GM18861 (cell line): ENCODE measurements at regions not wholly inside any gene's neighbourhood (a gene's known extent, or its start where the extent isn't known, plus 50 kb on each side); places are given as distances from the start of the nearest gene placed in this dataset.

Source experiments
- ATAC-seq: cut with Tn5 transposase; IDR thresholded peaks from one replicate; pipeline ENCODE4 v1.9.1; 2021; ENCODE audit not compliant: unreplicated experiment

GRCh38 chr9:10674586-10674985 lies 61.8 kb upstream of the PTPRD start:
- no peak for ATAC-seq

- no peak for ATAC-seq
Measured at GRCh38 chr9:10678010-10678409, 65.2 kb upstream of the PTPRD start.

- ATAC-seq, result no peak
Measured at GRCh38 chr9:10678790-10679189, 66.0 kb upstream of the PTPRD start.

- ATAC-seq, result no peak
Measured at GRCh38 chr9:10686943-10687342, 74.1 kb upstream of the PTPRD start.

GRCh38 chr9:10690546-10690945 lies 77.7 kb upstream of the PTPRD start:
- ATAC-seq, result no peak

GRCh38 chr9:10697044-10697443 lies 84.2 kb upstream of the PTPRD start:
- no peak for ATAC-seq

- ATAC-seq, result no peak
Measured at GRCh38 chr9:10700291-10700690, 87.5 kb upstream of the PTPRD start.

GRCh38 chr9:10700915-10701314 lies 88.1 kb upstream of the PTPRD start:
- no peak for ATAC-seq

GRCh38 chr9:10701906-10702305 lies 89.1 kb upstream of the PTPRD start:
- ATAC-seq, result no peak

GRCh38 chr9:10703139-10703538 lies 90.3 kb upstream of the PTPRD start:
- no peak for ATAC-seq

GRCh38 chr9:10704720-10705119 lies 91.9 kb upstream of the PTPRD start:
- ATAC-seq, result no peak

- no peak for ATAC-seq
Measured at GRCh38 chr9:10705383-10705782, 92.6 kb upstream of the PTPRD start.

GRCh38 chr9:10706788-10707187 lies 94.0 kb upstream of the PTPRD start:
- no peak for ATAC-seq

GRCh38 chr9:10721301-10721700 lies 108.5 kb upstream of the PTPRD start:
- no peak for ATAC-seq

GRCh38 chr9:10729213-10729612 lies 116.4 kb upstream of the PTPRD start:
- ATAC-seq, result no peak

- no peak for ATAC-seq
Measured at GRCh38 chr9:10744669-10745068, 131.9 kb upstream of the PTPRD start.

GRCh38 chr9:10753474-10753873 lies 140.7 kb upstream of the PTPRD start:
- ATAC-seq, result no peak

GRCh38 chr9:10764481-10764880 lies 151.7 kb upstream of the PTPRD start:
- ATAC-seq, result no peak

GRCh38 chr9:10773136-10773535 lies 160.3 kb upstream of the PTPRD start:
- ATAC-seq, result no peak

GRCh38 chr9:10774051-10774450 lies 161.2 kb upstream of the PTPRD start:
- ATAC-seq, result no peak

- ATAC-seq, result no peak
Measured at GRCh38 chr9:10785255-10785654, 172.5 kb upstream of the PTPRD start.

- ATAC-seq, result no peak
Measured at GRCh38 chr9:10793306-10793705, 180.5 kb upstream of the PTPRD start.

GRCh38 chr9:10804486-10804885 lies 191.7 kb upstream of the PTPRD start:
- no peak for ATAC-seq

GRCh38 chr9:10806868-10807267 lies 194.1 kb upstream of the PTPRD start:
- ATAC-seq, result no peak
